ENCODE measurements at regions not wholly inside any gene's neighbourhood (a gene's known extent, or its start where the extent isn't known, plus 50 kb on each side); places are given as distances from the start of the nearest gene placed in this dataset.

GRCh38 chr2:103664690-103665089, 902.9 kb downstream of the TMEM182 start:
- Mint-ChIP-seq H3K27ac (no peak overlapping the region), H3K9me3 (no peaks in the 10 kb centered on the region), H3K4me3 (no peak overlapping the region), H3K4me1 (ENCODE audit: unreplicated experiment) (no peaks in the 10 kb centered on the region), H3K36me3 (no peaks in the 10 kb centered on the region), H3K27me3 (peaks cover 4% of the 10 kb centered on the region)
- no peak for DNase-seq (ENCODE audit: extremely low spot score, unreplicated experiment)
- TF ChIP-seq CTCF (conservative IDR thresholded peaks at IDR 0.05) = no peak

GRCh38 chr2:103667335-103667884, 905.6 kb downstream of the TMEM182 start:
- no peak for TF ChIP-seq CTCF (conservative IDR thresholded peaks at IDR 0.05)
- Mint-ChIP-seq H3K27ac (no peak overlapping the region), H3K4me3 (no peak overlapping the region), H3K27me3 (peaks cover 4% of the 10 kb centered on the region), H3K4me1 (ENCODE audit: unreplicated experiment) (no peaks in the 10 kb centered on the region), H3K9me3 (no peaks in the 10 kb centered on the region), H3K36me3 (no peaks in the 10 kb centered on the region)
- DNase-seq (ENCODE audit: extremely low spot score, unreplicated experiment) = no peak

- Mint-ChIP-seq H3K4me1 (ENCODE audit: unreplicated experiment) (no peaks in the 10 kb centered on the region), H3K9me3 (no peaks in the 10 kb centered on the region), H3K27ac (no peak overlapping the region), H3K36me3 (no peaks in the 10 kb centered on the region), H3K4me3 (no peak overlapping the region), H3K27me3 (no peaks in the 10 kb centered on the region)
- no peak for DNase-seq (ENCODE audit: extremely low spot score, unreplicated experiment)
- no peak for TF ChIP-seq CTCF (conservative IDR thresholded peaks at IDR 0.05)
Observed at GRCh38 chr2:103669531-103669930, 907.7 kb downstream of the TMEM182 start.

Data from type B pancreatic cell (in vitro differentiated cells).